GM18502 (cell line): ENCODE measurements at regions not wholly inside any gene's neighbourhood (a gene's known extent, or its start where the extent isn't known, plus 50 kb on each side); places are given as distances from the start of the nearest gene placed in this dataset.

Experiments used
- ATAC-seq: cut with Tn5 transposase; IDR thresholded peaks from one replicate; pipeline ENCODE4 v1.9.1; 2021; ENCODE audit warnings: mild to moderate bottlenecking; ENCODE audit not compliant: unreplicated experiment, poor library complexity

DNA sequence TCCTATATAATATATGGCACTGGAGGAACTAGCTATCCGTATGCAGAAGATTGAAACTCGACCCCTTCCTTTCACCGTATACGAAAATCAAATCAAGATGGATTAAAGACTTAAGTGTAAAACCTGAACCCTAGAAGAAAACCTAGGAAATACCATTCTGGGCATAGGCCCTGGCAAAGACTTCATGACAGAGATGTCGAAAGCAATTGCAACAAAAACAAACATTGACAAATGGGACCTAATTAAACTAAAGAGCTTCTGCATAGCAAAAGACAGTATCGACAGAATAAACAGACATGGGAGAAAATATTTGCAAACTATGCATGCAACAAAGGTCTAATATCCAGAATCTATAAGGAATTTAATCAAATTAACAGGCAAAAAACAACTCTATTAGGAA, 61.4 kb upstream of the HDAC9 start:
- ATAC-seq, result no peak

DNA sequence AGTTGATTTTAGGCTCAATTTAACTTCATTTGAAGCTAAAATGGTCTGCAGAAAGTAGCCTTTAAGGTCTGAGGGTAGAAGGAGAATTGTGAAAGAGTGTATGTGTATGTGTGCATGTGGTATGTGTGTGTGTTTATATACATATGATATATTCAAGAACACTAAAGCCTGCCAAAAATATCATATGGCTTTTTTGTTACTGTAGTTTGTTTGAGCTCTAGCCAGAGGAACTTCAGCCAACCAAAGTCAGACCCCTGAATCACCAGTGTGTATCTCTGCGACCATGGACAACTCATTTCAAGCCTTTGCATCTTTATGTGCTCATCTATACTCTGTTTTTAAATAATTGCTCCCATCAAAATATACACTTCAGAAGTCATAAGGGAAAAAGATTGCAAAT, 58.4 kb upstream of the HDAC9 start:
- no peak for ATAC-seq

DNA sequence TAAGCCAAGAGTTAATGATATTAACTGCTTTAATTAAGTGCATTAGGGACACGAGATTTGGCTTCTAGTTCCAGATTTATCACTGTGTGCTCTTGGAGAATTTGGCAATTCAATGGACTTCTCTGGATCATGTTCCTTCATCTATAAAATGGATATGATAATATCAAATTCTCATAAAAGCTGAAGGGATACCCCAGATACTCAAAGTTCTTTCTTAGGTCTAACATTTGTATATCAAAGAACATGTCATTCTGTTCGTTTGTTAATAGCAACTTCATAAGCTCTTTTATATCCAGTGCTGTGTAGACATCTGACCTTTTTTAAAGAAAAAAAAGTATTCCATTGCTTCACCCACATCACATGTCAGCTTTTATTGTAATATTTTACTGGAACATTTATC, 54.6 kb upstream of the HDAC9 start:
- no peak for ATAC-seq

DNA sequence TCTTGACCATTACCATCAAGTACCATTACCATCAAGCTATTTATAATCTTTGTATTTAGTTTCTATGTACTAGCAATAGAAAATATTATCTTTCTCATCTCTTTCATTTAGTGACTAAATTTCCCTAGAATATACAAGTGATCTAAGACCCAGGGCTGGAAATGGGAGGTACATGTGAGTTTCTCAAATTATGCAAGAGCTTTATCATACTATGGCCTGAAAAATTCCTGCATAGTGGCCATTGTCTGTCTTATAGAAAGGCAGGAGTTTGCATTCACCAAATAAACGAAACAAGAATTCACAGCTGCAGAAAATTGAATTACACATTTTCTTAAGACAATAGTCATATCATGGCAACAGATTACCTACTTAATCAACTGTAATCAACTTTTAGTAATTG, 50.7 kb upstream of the HDAC9 start:
- ATAC-seq, result no peak

DNA sequence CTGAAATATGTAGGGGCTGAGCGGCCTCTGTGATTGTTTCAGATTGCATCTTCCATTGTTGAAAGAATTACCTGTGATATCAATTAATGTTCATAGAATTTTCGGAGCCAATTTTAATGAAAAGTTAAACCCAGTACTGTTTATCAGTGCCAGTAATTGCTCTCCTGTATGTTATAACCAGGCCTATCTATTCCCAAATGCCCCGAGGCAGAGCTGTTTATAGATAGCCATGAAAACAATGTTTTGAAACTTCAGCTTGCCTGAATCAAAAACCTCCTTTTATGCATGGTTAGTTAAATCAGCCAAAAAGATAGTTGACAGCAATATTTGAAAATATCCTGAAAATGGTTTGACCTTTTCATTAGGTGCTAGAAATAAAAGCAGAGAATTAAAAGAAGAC, 50.1 kb upstream of the HDAC9 start:
- ATAC-seq, result no peak
